Adrenal gland (tissue), 9 donors: ENCODE measurements at regions not wholly inside any gene's neighbourhood (a gene's known extent, or its start where the extent isn't known, plus 50 kb on each side); places are given as distances from the start of the nearest gene placed in this dataset.

Source experiments
- DNase-seq, 7 donors: peaks; one replicate each; pipeline ENCODE4 v3.0.0-alpha.2; 2019 to 2020
- H3K27ac ChIP-seq, 5 donors: fragments of 200-600 bp; sonication (generic) in 4 of 5; 1 replicate in 3 of 5; 2 replicates in 2 of 5; pipeline versions ENCODE4 v1.5.1 to v1.8.0; 2016 to 2020; ENCODE audit warnings: mild to moderate bottlenecking in 1 of 5
- H3K27me3 ChIP-seq: fragments of 200-600 bp; 2 replicates; pipeline ENCODE4 v1.8.0; 2021
- H3K36me3 ChIP-seq, 2 donors: fragments of 200-600 bp; replicated peaks in 1 of 2; 1 replicate in 1 of 2; 2 replicates in 1 of 2; pipeline versions ENCODE4 v1.5.1 to v1.8.0; 2018 to 2022
- H3K4me1 ChIP-seq, 2 donors: fragments of 200-600 bp; replicated peaks in 1 of 2; 1 replicate in 1 of 2; 2 replicates in 1 of 2; pipeline versions ENCODE4 v1.5.1 to v1.8.0; 2018 to 2021
- H3K4me3 ChIP-seq, 4 donors: fragments of 200-600 bp; sonication (generic) in 3 of 4; one replicate each; pipeline ENCODE4 v1.5.1; 2016 to 2018
- H3K9me3 ChIP-seq, 3 donors: fragments of 200-600 bp; sonication (generic) in 1 of 3; replicated peaks in 1 of 3; 1 replicate in 2 of 3; 2 replicates in 1 of 3; pipeline versions ENCODE4 v1.5.1 to v1.8.0; 2016 to 2021
- POLR2A ChIP-seq, 2 donors: fragments of 450-650 bp; IDR thresholded peaks; one replicate each; pipeline ENCODE4 v1.6.1; 2017; ENCODE audit warnings: antibody characterized with exemption in 2 of 2, mild to moderate bottlenecking in 2 of 2, moderate library complexity in 1 of 2
- WGBS, 4 donors: extraction: QIAGEN DNeasy Blood & Tissue Kit in 2 of 4; methylation state at CpG; one replicate each; pipeline versions ENCODE4 v1.1.5 to v1.1.7; 2013 to 2017; 5-methylcytosine and 5-hydroxymethylcytosine counted together
- intact Hi-C, 2 donors: fragments of 100-400 bp; cut with DNase I; formaldehyde crosslinking; loops; one replicate each; pipeline versions ENCODE4 v1.14.1 to v1.15.0; 2022 to 2023
- TF ChIP-seq, protein P1 (sequence below), 6 experiments: fragments of 450-650 bp in 4 of 6; fragments of 200-600 bp in 2 of 6; sonication (generic) in 1 of 6; IDR thresholded peaks; 1 replicate in 5 of 6; 2 replicates in 1 of 6; pipeline versions ENCODE4 v1.5.1 to v1.8.0; 2016 to 2021; ENCODE audit warnings: antibody characterized with exemption in 6 of 6, mild to moderate bottlenecking in 2 of 6, moderate library complexity in 1 of 6
- donor health status: healthy with polysubstance abuse.
- donor health status: Bipolar disorder and iron deficiency.
- donor health status: DM: yes; HTN: yes; CAD: no.
- donor health status: DM: no; HTN: no; CAD: no.
- donor health status: DM: no; HTN: no; CAD: no.

DNA sequence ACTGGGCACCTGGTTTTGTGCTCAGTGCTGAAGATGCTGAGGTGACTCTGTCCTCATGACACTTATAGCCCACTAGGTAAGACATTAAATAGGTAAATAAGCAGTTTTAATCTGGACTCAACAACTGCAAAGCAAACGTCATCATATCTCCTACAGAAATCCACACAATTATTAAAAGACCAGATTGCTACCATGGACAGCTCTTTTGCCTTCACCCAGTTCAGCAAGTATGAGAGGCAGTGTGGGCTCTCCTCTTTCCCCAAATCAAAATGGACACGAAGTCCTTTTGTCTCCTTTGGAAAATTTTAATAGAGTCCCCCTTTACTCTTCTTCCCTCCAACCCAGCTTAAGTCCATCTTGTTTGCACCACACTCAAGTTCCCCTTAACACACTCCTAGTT lies 171.1 kb downstream of the RPAP3 start:
- H3K36me3 ChIP-seq, result no peaks in the 10 kb centered on the region
- TF ChIP-seq POLR2A (IDR thresholded peaks at IDR 0.05), result no peak
- TF ChIP-seq, protein P1, sequence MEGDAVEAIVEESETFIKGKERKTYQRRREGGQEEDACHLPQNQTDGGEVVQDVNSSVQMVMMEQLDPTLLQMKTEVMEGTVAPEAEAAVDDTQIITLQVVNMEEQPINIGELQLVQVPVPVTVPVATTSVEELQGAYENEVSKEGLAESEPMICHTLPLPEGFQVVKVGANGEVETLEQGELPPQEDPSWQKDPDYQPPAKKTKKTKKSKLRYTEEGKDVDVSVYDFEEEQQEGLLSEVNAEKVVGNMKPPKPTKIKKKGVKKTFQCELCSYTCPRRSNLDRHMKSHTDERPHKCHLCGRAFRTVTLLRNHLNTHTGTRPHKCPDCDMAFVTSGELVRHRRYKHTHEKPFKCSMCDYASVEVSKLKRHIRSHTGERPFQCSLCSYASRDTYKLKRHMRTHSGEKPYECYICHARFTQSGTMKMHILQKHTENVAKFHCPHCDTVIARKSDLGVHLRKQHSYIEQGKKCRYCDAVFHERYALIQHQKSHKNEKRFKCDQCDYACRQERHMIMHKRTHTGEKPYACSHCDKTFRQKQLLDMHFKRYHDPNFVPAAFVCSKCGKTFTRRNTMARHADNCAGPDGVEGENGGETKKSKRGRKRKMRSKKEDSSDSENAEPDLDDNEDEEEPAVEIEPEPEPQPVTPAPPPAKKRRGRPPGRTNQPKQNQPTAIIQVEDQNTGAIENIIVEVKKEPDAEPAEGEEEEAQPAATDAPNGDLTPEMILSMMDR (IDR thresholded peaks at IDR 0.05), result no peak
- no peak overlapping the region for H3K4me3 ChIP-seq
- intact Hi-C loops, result no loop called here
- H3K27me3 ChIP-seq, result peaks cover 7% of the 10 kb centered on the region
- H3K4me1 ChIP-seq, result no peaks in the 10 kb centered on the region
- 5 to 18% (median 13%) methylated on average over 2 of the region's 2 CpGs for WGBS, 4 donors
- no peak overlapping the region for H3K27ac ChIP-seq
- no peak for DNase-seq
- peaks cover 0 to 6% (median 0%) of the 10 kb centered on the region in 3 donors for H3K9me3 ChIP-seq

DNA sequence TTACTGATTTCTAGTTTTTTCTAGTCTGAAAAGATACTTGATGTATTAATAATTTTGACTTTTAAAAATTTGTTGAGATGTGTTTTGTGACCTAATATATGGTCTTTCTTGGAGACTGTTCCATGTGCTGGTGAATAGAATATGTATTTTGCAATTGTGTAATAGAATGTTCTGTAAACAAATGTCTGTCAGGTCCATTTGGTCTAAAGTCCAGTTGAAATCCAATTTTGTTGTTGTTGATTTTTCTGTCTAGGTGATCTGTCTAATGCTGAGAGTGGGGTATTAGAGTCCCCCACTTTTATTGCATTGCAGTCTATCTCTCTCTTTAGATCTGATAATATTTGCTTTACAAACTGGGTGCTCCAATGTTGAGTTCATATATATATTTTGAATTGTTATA lies 175.8 kb downstream of the RPAP3 start:
- intact Hi-C loops, result no loop called here
- Histone ChIP-seq H3K9me3 (peaks cover 0 to 6% (median 0%) of the 10 kb centered on the region in 3 donors), H3K27ac (no peak overlapping the region), H3K4me1 (no peaks in the 10 kb centered on the region), H3K36me3 (no peaks in the 10 kb centered on the region), H3K27me3 (peaks cover 7% of the 10 kb centered on the region), H3K4me3 (no peak overlapping the region)
- no peak for DNase-seq
- TF ChIP-seq POLR2A (IDR thresholded peaks at IDR 0.05), result no peak
- TF ChIP-seq, protein P1 (IDR thresholded peaks at IDR 0.05), result no peak

DNA sequence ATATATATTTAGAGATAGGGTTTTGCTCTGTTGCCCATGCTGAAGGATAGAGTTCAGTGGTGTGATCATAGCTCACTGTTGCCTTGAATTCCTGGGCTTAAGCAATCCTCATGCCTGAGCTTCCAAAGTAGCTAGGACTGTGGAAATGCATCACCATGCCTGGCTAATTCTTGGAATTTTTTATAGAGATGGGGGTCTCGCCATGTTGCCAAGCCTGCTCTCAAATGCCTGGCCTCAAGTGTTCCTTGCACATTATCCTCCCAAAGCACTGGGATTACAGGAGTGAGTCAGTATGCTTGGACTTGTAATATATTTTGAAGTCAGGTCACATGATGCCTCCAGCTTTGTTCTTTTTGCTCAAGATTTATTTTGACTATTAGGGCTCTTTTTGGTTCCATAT lies 178.0 kb downstream of the RPAP3 start:
- Histone ChIP-seq H3K4me1 (no peaks in the 10 kb centered on the region), H3K27me3 (peaks cover 7% of the 10 kb centered on the region), H3K27ac (no peak overlapping the region), H3K9me3 (peaks cover 0 to 6% (median 0%) of the 10 kb centered on the region in 3 donors), H3K4me3 (no peak overlapping the region), H3K36me3 (no peaks in the 10 kb centered on the region)
- intact Hi-C loops, result no loop called here
- 47 to 71% (median 59%) methylated on average over 1 of the region's 1 CpG for WGBS, 4 donors
- TF ChIP-seq, protein P1 (IDR thresholded peaks at IDR 0.05), result no peak
- no peak for TF ChIP-seq POLR2A (IDR thresholded peaks at IDR 0.05)
- no peak for DNase-seq

DNA sequence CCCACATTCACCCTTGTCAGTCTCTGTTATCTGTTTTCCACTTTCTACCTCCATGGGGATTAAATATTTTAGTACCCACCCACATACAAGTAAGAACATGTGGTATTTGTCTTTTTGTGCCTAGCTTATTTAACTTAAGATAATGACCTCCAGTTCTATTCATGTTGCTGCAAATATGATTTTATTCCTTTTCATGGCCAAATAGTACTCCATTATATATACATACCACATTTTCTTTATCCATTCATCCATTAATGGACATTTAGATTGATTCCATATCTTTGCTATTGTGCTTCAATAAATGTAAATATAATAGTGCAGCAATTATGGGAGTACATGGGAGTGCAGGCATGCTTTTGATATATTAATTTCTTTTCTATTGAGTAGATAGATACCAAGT lies 185.8 kb downstream of the RPAP3 start:
- DNase-seq, result no peak
- H3K36me3 ChIP-seq, result no peaks in the 10 kb centered on the region
- TF ChIP-seq POLR2A (IDR thresholded peaks at IDR 0.05), result no peak
- TF ChIP-seq, protein P1 (IDR thresholded peaks at IDR 0.05), result no peak
- no peak overlapping the region for H3K4me3 ChIP-seq
- H3K27ac ChIP-seq, result no peak overlapping the region
- H3K9me3 ChIP-seq, result no peaks in the 10 kb centered on the region
- intact Hi-C loops, result no loop called here
- H3K27me3 ChIP-seq, result no peaks in the 10 kb centered on the region
- H3K4me1 ChIP-seq, result no peaks in the 10 kb centered on the region
